Retinal pigment epithelial cell (primary cell): ENCODE measurements at regions not wholly inside any gene's neighbourhood (a gene's known extent, or its start where the extent isn't known, plus 50 kb on each side); places are given as distances from the start of the nearest gene placed in this dataset.
A peak's percentile ranks its signal among the peaks of the same experiment; 100 is the strongest.

Experiments used
- DNase-seq: peaks from one replicate; pipeline ENCODE4 v3.0.0-alpha.2; 2010; ENCODE audit warnings: low read depth
- H3K4me3 ChIP-seq: 2 replicates; pipeline ENCODE4 v1.5.1; 2011; ENCODE audit warnings: mild to moderate bottlenecking, low read length, control low read depth, moderate library complexity
- TF ChIP-seq, protein P1 (sequence below): conservative IDR thresholded peaks from 2 replicates; pipeline ENCODE4 v1.5.1; 2011; ENCODE audit warnings: low read depth, low read length, control low read depth, inconsistent platforms

DNA sequence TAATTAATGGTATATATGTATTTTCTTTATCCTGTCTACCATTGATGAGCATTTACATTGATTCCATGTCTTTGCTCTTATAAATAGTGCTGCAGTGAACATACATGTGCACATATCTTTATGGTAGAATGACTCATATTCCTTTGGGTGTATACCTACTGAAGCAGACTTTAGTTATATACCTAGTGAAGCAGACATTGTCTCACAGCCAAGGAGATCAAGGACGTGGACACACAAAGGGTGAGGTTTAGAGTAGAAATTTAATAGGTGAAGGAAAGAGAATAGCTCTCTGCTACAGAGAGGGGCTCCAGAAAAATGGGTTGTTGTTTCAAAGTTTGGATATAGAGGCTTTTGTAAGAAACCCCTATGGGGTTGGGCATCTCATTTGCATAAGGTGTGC lies 700.3 kb downstream of the CDH11 start:
- H3K4me3 ChIP-seq, result no peak overlapping the region
- TF ChIP-seq, protein P1, sequence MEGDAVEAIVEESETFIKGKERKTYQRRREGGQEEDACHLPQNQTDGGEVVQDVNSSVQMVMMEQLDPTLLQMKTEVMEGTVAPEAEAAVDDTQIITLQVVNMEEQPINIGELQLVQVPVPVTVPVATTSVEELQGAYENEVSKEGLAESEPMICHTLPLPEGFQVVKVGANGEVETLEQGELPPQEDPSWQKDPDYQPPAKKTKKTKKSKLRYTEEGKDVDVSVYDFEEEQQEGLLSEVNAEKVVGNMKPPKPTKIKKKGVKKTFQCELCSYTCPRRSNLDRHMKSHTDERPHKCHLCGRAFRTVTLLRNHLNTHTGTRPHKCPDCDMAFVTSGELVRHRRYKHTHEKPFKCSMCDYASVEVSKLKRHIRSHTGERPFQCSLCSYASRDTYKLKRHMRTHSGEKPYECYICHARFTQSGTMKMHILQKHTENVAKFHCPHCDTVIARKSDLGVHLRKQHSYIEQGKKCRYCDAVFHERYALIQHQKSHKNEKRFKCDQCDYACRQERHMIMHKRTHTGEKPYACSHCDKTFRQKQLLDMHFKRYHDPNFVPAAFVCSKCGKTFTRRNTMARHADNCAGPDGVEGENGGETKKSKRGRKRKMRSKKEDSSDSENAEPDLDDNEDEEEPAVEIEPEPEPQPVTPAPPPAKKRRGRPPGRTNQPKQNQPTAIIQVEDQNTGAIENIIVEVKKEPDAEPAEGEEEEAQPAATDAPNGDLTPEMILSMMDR, result no peak
- DNase-seq, result no peak

DNA sequence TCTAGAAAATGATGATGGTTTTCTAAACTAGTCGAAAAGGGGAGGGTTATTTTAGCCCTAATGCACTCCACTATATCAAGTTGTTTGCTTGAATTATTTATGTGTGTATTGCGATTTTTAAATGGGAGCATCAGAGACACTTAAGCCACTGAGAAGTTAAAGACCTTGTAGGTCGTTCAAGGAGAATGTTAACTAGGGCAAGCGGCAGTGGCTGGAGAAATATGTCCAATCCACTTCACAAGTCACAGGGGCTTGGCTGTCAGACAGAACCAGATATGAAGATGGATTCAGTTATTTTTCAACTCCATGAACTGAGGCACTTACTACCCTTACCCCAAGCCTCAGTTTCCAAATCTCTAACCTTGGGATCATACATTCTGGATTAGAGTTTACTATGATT lies 702.0 kb downstream of the CDH11 start:
- no peak overlapping the region for H3K4me3 ChIP-seq
- TF ChIP-seq, protein P1, result no peak
- DNase-seq, result no peak

DNA sequence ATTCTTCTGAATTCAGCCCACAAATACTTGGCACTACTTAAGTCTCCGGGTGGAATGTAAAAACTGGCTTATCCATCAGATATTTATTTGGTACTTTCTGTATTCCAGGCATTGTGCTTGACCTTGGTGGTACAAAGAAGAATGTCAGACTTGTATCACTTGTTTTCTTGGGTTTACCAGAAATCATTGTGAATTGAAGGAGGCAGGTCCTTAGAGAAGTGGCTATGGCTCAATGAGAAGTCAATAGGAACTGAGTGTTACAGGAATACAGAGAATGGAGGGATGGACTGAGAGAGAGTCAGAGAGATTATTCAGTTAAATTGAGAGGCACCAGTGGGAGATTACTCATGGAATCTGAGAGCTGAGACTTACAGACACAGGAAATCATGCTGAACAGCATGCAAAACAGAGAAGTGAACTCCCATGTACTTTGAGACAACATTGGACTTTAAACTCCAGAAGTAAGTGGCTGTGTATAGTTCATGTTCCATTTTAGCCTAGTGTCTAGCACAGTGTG lies 704.1 kb downstream of the CDH11 start:
- peak; percentile 51 for DNase-seq
- H3K4me3 ChIP-seq, result no peak overlapping the region
- TF ChIP-seq, protein P1, result no peak

DNA sequence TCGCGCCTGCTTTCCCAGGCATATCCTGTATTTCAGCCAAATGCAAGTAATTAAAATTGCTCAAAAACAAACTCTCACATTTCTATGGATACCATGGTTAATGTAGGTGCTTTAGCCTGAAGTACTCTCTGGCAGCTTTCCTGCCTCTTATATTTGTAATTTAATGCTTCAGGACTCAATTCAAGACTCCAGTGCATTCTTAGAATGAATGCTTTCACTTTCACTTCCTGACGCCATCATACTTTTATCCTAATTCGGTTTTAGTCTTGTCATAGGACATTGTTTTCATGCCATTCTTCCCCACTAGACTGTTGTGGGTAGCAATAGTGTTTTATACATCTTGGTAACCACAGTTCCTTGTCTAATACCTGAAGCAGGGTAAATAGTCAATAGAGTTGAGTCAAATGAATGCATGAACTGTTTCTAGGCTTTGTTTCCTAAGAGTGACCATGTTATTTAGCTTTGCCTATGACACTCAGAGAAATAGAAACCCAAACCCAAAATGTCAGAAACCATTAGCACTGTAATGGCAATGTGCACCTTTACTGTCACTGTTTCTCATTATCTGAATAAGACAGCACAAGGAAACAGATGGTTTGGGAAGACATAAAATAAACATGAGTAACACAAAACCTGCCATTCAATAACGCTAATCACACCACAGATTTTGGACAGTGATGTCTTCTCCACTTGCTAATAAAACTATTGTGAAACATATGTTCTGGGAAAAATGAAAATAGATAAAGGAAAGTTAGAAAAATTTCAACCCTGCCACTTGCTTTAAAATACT lies 705.5 kb downstream of the CDH11 start:
- DNase-seq, result no peak
- no peak overlapping the region for H3K4me3 ChIP-seq
- TF ChIP-seq, protein P1, result no peak

DNA sequence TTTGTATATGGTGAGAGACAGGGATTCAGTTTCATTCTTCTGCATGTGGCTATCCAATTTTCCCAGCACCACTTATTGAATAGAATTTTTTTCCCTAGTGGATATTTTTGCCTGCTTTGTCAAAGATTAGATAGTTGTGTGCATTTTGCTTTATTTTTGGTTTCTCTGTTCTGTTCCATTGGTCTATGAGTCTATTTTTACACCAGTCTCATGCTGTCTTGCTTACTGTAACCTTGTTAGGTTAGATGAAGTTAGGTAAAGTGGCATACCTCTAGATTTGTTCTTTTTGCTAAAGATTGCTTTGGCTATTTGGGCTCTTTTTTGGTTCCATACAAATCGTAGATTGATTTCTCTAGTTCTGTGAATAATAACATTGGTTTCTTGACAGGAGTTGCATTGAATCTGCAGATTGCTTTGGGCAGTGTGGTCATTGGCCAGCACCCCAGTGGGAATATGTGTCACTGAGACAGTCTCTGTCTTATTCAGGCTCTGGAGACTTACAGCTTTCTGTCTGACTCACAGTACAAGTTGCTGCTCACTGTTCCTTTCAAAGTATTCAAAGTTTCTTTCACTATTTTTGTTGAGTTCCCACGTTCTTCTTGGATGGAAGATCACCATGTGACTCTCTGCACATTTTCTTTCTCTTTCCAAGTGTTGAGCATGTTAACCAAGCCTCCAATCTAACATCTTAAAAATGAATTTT lies 709.1 kb downstream of the CDH11 start:
- H3K4me3 ChIP-seq, result no peak overlapping the region
- no peak for DNase-seq
- TF ChIP-seq, protein P1, result no peak

DNA sequence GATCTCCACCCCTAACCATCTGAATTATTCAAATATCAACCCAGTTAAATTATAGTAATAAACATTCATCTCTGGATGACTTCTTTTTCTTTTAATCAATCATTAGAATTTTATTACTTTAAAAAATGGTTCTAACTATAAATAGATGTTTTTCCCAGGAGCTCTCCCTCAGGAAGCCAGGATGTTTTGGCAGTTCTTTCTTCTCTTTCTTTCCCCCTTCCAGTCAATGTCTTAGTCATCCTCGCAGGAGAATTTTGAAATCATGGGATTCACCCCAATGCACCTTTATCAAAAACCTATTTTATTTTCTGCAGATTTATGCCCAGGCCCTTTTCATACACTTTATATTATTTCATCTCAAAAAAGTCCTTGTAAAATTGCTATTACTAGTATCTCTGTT lies 711.6 kb downstream of the CDH11 start:
- no peak overlapping the region for H3K4me3 ChIP-seq
- TF ChIP-seq, protein P1, result no peak
- no peak for DNase-seq
